H1 (cell line): ENCODE measurements at regions not wholly inside any gene's neighbourhood (a gene's known extent, or its start where the extent isn't known, plus 50 kb on each side); places are given as distances from the start of the nearest gene placed in this dataset.

ENCODE experiments used
- CTCF ChIA-PET: fragments of 300-600 bp; sonication (Branson Sonifier 250); formaldehyde crosslinking; loops from one replicate; lab custom pipeline; 2021; ENCODE audit not compliant: partially characterized antibody; lab: Charles Lee
- POLR2A ChIA-PET: fragments of 300-600 bp; sonication (Branson Sonifier 250); formaldehyde crosslinking; loops from one replicate; lab custom pipeline; 2021; ENCODE audit warnings: inconsistent platforms; ENCODE audit not compliant: partially characterized antibody; lab: Charles Lee
- DNase-seq, 2 experiments: peaks; one replicate each; pipeline versions ENCODE4 v3.0.0 to v3.0.0-alpha.2; 2010 to 2022; ENCODE audit warnings: low spot score in 2 of 2, low read depth in 1 of 2, mixed read lengths in 1 of 2
- FAIRE-seq: peaks from 2 replicates; lab custom pipeline; 2011; peaks lifted over from hg19 to GRCh38; lab: Jason Lieb, UNC
- H2AFZ ChIP-seq: 2 replicates; pipeline ENCODE4 v1.8.1; 2012; ENCODE audit warnings: low read length, inconsistent platforms
- H2AK5ac ChIP-seq: 2 replicates; pipeline ENCODE4 v1.6.1; 2013; ENCODE audit warnings: low read depth, low read length
- H2BK120ac ChIP-seq: replicated peaks from 2 replicates; pipeline ENCODE3; 2013; ENCODE audit warnings: low read depth, low read length, inconsistent platforms
- H2BK12ac ChIP-seq: 2 replicates; pipeline ENCODE4 v1.6.1; 2013; ENCODE audit warnings: low read depth, low read length
- H2BK15ac ChIP-seq: 2 replicates; pipeline ENCODE4 v1.6.1; 2013; ENCODE audit warnings: low read length
- H2BK20ac ChIP-seq: 2 replicates; pipeline ENCODE4 v1.6.1; 2013; ENCODE audit warnings: low read length
- H2BK5ac ChIP-seq: 2 replicates; pipeline ENCODE4 v1.6.1; 2013; ENCODE audit warnings: low read depth, low read length
- H3K14ac ChIP-seq: 2 replicates; pipeline ENCODE4 v1.6.1; 2013; ENCODE audit warnings: inconsistent platforms; ENCODE audit not compliant: insufficient read length
- H3K18ac ChIP-seq: 2 replicates; pipeline ENCODE4 v1.6.1; 2013; ENCODE audit warnings: low read length; ENCODE audit errors: extremely low read depth
- H3K23ac ChIP-seq: 2 replicates; pipeline ENCODE4 v1.6.1; 2013; ENCODE audit warnings: inconsistent platforms; ENCODE audit not compliant: insufficient read length
- H3K23me2 ChIP-seq: 2 replicates; pipeline ENCODE4 v1.6.1; 2013; ENCODE audit warnings: low read depth, low read length
- H3K27ac ChIP-seq: 2 replicates; pipeline ENCODE4 v1.6.1; 2011; ENCODE audit warnings: low read depth, low read length, inconsistent platforms
- H3K27me3 ChIP-seq, 4 experiments: replicated peaks in 1 of 4; 1 replicate in 1 of 4; 2 replicates in 3 of 4; pipeline versions ENCODE4 v1.6.1 to v1.8.1; 2011 to 2013; ENCODE audit warnings: low read length in 3 of 4, mild to moderate bottlenecking in 3 of 4, inconsistent platforms in 2 of 4, mixed read lengths in 2 of 4, moderate library complexity in 1 of 4; ENCODE audit not compliant: control insufficient read depth in 3 of 4, insufficient read depth in 3 of 4; ENCODE audit errors: extremely low read depth in 1 of 4
- H3K36me3 ChIP-seq, 4 experiments: 2 replicates each; pipeline versions ENCODE4 v1.6.1 to v1.8.1; 2011 to 2013; ENCODE audit warnings: mild to moderate bottlenecking in 4 of 4, low read length in 3 of 4, moderate library complexity in 2 of 4, control low read depth in 1 of 4, inconsistent platforms in 1 of 4; ENCODE audit not compliant: insufficient read depth in 4 of 4, control insufficient read depth in 2 of 4
- H3K4ac ChIP-seq: replicated peaks from 2 replicates; pipeline ENCODE3; 2013; ENCODE audit warnings: low read length, low read depth, mixed read lengths, inconsistent platforms; ENCODE audit not compliant: insufficient read length
- H3K4me1 ChIP-seq, 4 experiments: replicated peaks in 1 of 4; 1 replicate in 1 of 4; 2 replicates in 3 of 4; pipeline versions ENCODE4 v1.6.1 to v1.8.1; 2011 to 2013; ENCODE audit warnings: low read length in 3 of 4, inconsistent platforms in 2 of 4, mixed read lengths in 1 of 4; ENCODE audit not compliant: insufficient read depth in 4 of 4, control insufficient read depth in 3 of 4
- H3K4me2 ChIP-seq, 2 experiments: 2 replicates each; pipeline versions ENCODE4 v1.6.1 to v1.8.1; 2011 to 2013; ENCODE audit warnings: low read depth in 2 of 2, low read length in 2 of 2, control low read depth in 1 of 2, inconsistent platforms in 1 of 2, mild to moderate bottlenecking in 1 of 2; ENCODE audit not compliant: insufficient read depth in 1 of 2
- H3K4me3 ChIP-seq, 4 experiments: fragments of 200-600, 300-600 bp in 1 of 4; sonication (generic), shearing (Covaris generic), sonication (Bioruptor Twin) in 1 of 4; 2 replicates each; pipeline versions ENCODE4 v1.5.1 to v1.8.1; 2011 to 2016; ENCODE audit warnings: low read length in 4 of 4, low read depth in 3 of 4, control low read depth in 2 of 4, inconsistent platforms in 2 of 4, mild to moderate bottlenecking in 2 of 4, mixed read lengths in 1 of 4, moderate library complexity in 1 of 4; ENCODE audit not compliant: insufficient read depth in 2 of 4; ENCODE audit errors: extremely low read depth in 1 of 4
- H3K56ac ChIP-seq: replicated peaks from 2 replicates; pipeline ENCODE3; 2013; ENCODE audit warnings: low read depth, mild to moderate bottlenecking, mixed read lengths, low read length, inconsistent platforms; ENCODE audit not compliant: insufficient read length
- H3K79me1 ChIP-seq: 2 replicates; pipeline ENCODE4 v1.6.1; 2013; ENCODE audit warnings: low read depth, low read length, control low read depth
- H3K79me2 ChIP-seq, 2 experiments: 2 replicates each; pipeline versions ENCODE4 v1.6.1 to v1.8.1; 2012 to 2013; ENCODE audit warnings: low read length in 2 of 2, mild to moderate bottlenecking in 2 of 2, inconsistent platforms in 1 of 2; ENCODE audit not compliant: insufficient read depth in 2 of 2, control insufficient read depth in 1 of 2
- H3K9ac ChIP-seq, 4 experiments: replicated peaks in 1 of 4; 1 replicate in 1 of 4; 2 replicates in 3 of 4; pipeline versions ENCODE4 v1.6.1 to v1.8.1; 2011 to 2013; ENCODE audit warnings: low read depth in 3 of 4, low read length in 3 of 4, control low read depth in 2 of 4, mild to moderate bottlenecking in 2 of 4, moderate library complexity in 2 of 4, inconsistent platforms in 1 of 4; ENCODE audit errors: extremely low read depth in 1 of 4
- H3K9me3 ChIP-seq, 2 experiments: 2 replicates each; pipeline versions ENCODE4 v1.6.1 to v1.8.1; 2012 to 2013; ENCODE audit warnings: mild to moderate bottlenecking in 2 of 2, moderate library complexity in 2 of 2, control low read depth in 1 of 2, inconsistent platforms in 1 of 2, low read depth in 1 of 2, low read length in 1 of 2, mixed read lengths in 1 of 2; ENCODE audit not compliant: insufficient read depth in 2 of 2
- H4K20me1 ChIP-seq, 2 experiments: replicated peaks in 1 of 2; 2 replicates each; pipeline versions ENCODE3 to v1.8.1; 2011 to 2013; ENCODE audit warnings: inconsistent platforms in 2 of 2, low read length in 2 of 2, mild to moderate bottlenecking in 1 of 2; ENCODE audit not compliant: insufficient read depth in 2 of 2, control insufficient read depth in 1 of 2
- H4K5ac ChIP-seq: 2 replicates; pipeline ENCODE4 v1.6.1; 2013; ENCODE audit warnings: low read length, low read depth, mixed read lengths, inconsistent platforms; ENCODE audit not compliant: insufficient read length
- H4K8ac ChIP-seq: 2 replicates; pipeline ENCODE4 v1.8.0; 2013; ENCODE audit warnings: mild to moderate bottlenecking, moderate library complexity, low read length, inconsistent platforms; ENCODE audit not compliant: insufficient read depth; ENCODE audit errors: extremely low read depth
- H4K91ac ChIP-seq: replicated peaks from 2 replicates; pipeline ENCODE3; 2013; ENCODE audit warnings: low read length, mixed read lengths, inconsistent platforms; ENCODE audit not compliant: insufficient read length
- BCL11A ChIP-seq, 2 experiments: IDR thresholded peaks; one replicate each; pipeline ENCODE4 v1.6.1; 2011; ENCODE audit warnings: low read depth in 2 of 2, low read length in 2 of 2, mild to moderate bottlenecking in 2 of 2
- CHD2 ChIP-seq: IDR thresholded peaks from 2 replicates; pipeline ENCODE4 v1.6.1; 2012; ENCODE audit warnings: low read length, improper control_type of control experiment
- HDAC2 ChIP-seq, 2 experiments: fragments of 300-600 bp in 1 of 2; sonication (generic) in 1 of 2; IDR thresholded peaks; 2 replicates each; pipeline ENCODE4 v1.6.1; 2011 to 2012; ENCODE audit warnings: low read depth in 2 of 2, low read length in 2 of 2, mild to moderate bottlenecking in 2 of 2, moderate library complexity in 2 of 2, borderline replicate concordance in 1 of 2, inconsistent platforms in 1 of 2
- JUN ChIP-seq: IDR thresholded peaks from 2 replicates; pipeline ENCODE4 v1.6.1; 2011; ENCODE audit warnings: low read depth, mild to moderate bottlenecking, improper control_type of control experiment, low read length
- KDM1A ChIP-seq: fragments of 200-600, 300-600 bp; sonication (generic); IDR thresholded peaks from 2 replicates; pipeline ENCODE4 v1.7.1; 2016; ENCODE audit warnings: mild to moderate bottlenecking, low read length, borderline replicate concordance
- KDM5A ChIP-seq: fragments of 200-600 bp; IDR thresholded peaks from 2 replicates; pipeline ENCODE4 v1.7.1; 2012; ENCODE audit warnings: mild to moderate bottlenecking, low read length, inconsistent platforms, mixed read lengths
- MAFK ChIP-seq: IDR thresholded peaks from 2 replicates; pipeline ENCODE4 v1.6.1; 2012; ENCODE audit warnings: low read depth, mild to moderate bottlenecking, improper control_type of control experiment, low read length
- NANOG ChIP-seq: IDR thresholded peaks from 2 replicates; pipeline ENCODE4 v1.6.1; 2011; ENCODE audit warnings: low read length, low read depth, mild to moderate bottlenecking, inconsistent platforms; ENCODE audit not compliant: insufficient read depth, poor library complexity, severe bottlenecking
- RBBP5 ChIP-seq: IDR thresholded peaks from 2 replicates; pipeline ENCODE4 v1.7.1; 2012; ENCODE audit warnings: low read depth, mild to moderate bottlenecking, inconsistent platforms, low read length, moderate library complexity, borderline replicate concordance
- SIN3A ChIP-seq, 2 experiments: IDR thresholded peaks in 1 of 2; conservative IDR thresholded peaks in 1 of 2; 2 replicates each; pipeline ENCODE4 v1.6.1; 2011 to 2012; ENCODE audit warnings: low read length in 2 of 2, improper control_type of control experiment in 1 of 2, low read depth in 1 of 2, mild to moderate bottlenecking in 1 of 2
- SIX5 ChIP-seq: IDR thresholded peaks from 2 replicates; pipeline ENCODE4 v1.6.1; 2011; ENCODE audit warnings: mild to moderate bottlenecking, low read depth, low read length
- SRF ChIP-seq: IDR thresholded peaks from 2 replicates; pipeline ENCODE4 v1.6.1; 2011; ENCODE audit warnings: mild to moderate bottlenecking, low read depth, low read length, moderate library complexity
- TAF1 ChIP-seq: IDR thresholded peaks from 2 replicates; pipeline ENCODE4 v1.6.1; 2011; ENCODE audit warnings: mild to moderate bottlenecking, low read depth, low read length
- WGBS, 2 experiments: shearing (Covaris generic) in 1 of 2; methylation state at CpG; one replicate each; pipeline versions ENCODE4 v1.1.6 to v1.1.7; 2013 to 2015; ENCODE audit warnings: low lambda C conversion rate in 2 of 2, mixed read lengths in 2 of 2, inconsistent platforms in 1 of 2, low coverage in 1 of 2, missing lambda C conversion rate in 1 of 2; ENCODE audit not compliant: insufficient replicate concordance in 2 of 2, insufficient coverage in 1 of 2, insufficient read length in 1 of 2; ENCODE audit errors: extremely low coverage in 1 of 2, missing lambda C conversion rate in 1 of 2; 5-methylcytosine and 5-hydroxymethylcytosine counted together
- TF ChIP-seq, protein P1 (sequence below): IDR thresholded peaks from 2 replicates; pipeline ENCODE4 v1.6.1; 2012; ENCODE audit warnings: inconsistent platforms

DNA sequence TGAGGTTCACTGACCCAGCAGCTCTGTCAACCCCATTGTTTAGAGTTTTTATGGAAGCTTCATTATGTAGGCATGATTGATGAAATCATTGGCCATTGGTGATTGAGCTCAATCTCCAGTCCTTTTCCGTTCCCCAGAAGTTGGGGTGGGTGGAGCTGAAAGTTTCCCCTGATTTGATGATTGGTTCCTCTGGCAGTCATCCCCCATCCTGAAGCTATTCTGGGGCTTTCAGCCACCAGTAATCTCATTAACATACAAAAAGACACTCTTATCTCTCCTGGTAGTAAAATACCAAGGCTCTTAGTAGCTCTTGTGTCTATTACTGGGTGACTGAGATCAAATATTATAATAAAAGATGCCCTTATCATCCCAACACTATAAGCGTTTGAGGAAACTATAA is 67.1 kb downstream of the TANC2 start:
- H2BK12ac ChIP-seq = no peak overlapping the region
- H3K23me2 ChIP-seq = no peaks in the 10 kb centered on the region
- no peak for DNase-seq
- no peak overlapping the region for H2BK15ac ChIP-seq
- no peak overlapping the region for H3K4ac ChIP-seq
- no peak overlapping the region for H2BK20ac ChIP-seq
- H2AK5ac ChIP-seq = no peak overlapping the region
- no peaks in the 10 kb centered on the region for H3K36me3 ChIP-seq
- H4K20me1 ChIP-seq = no peaks in the 10 kb centered on the region
- H4K5ac ChIP-seq = no peak overlapping the region
- H3K4me1 ChIP-seq = peaks cover 0 to 2% (median 0%) of the 10 kb centered on the region in 4 experiments; a peak in 1 of 7 replicates
- H3K18ac ChIP-seq = no peak overlapping the region
- H3K23ac ChIP-seq = no peak overlapping the region
- no peaks in the 10 kb centered on the region; a peak in 1 of 4 replicates for H3K79me2 ChIP-seq
- WGBS, 2 experiments = 88% methylated on average over 2 of the region's 2 CpGs; no CpG with 5 or more reads in 1 of the 2 experiments
- H3K27ac ChIP-seq = no peak overlapping the region
- FAIRE-seq = peak; percentile 7
- H4K8ac ChIP-seq = no peak overlapping the region
- H4K91ac ChIP-seq = no peak overlapping the region
- H3K4me2 ChIP-seq = 0 out of 4 replicates have a peak overlapping the region, but pooled peaks of 1 of the 2 experiments have one; percentile 2
- POLR2A ChIA-PET = no interaction called here
- H2BK5ac ChIP-seq = no peak overlapping the region
- H3K56ac ChIP-seq = no peak overlapping the region
- no peaks in the 10 kb centered on the region for H3K27me3 ChIP-seq
- H3K9ac ChIP-seq = no peak overlapping the region
- H3K79me1 ChIP-seq = no peaks in the 10 kb centered on the region
- no peak overlapping the region for H2BK120ac ChIP-seq
- CTCF ChIA-PET = interaction anchor here (0.9 to 2.7 kb wide), 2 partner anchors 37 to 46 kb away, joined by 3 to 10 read pairs; no protein-coding TSS in a partner anchor
- no peak overlapping the region for H3K4me3 ChIP-seq
- H3K14ac ChIP-seq = no peak overlapping the region
- no peaks in the 10 kb centered on the region for H3K9me3 ChIP-seq
- no peak overlapping the region for H2AFZ ChIP-seq
- TF ChIP-seq MAFK = no peak
- TF ChIP-seq RBBP5 = no peak
- no peak for TF ChIP-seq KDM1A
- no peak for TF ChIP-seq SIN3A (conservative IDR thresholded peaks at IDR 0.05 in 1 of 2, IDR thresholded peaks at IDR 0.05 in 1 of 2; ENCODE audit: low read depth in 1 of 2, low read length in 2 of 2)
- TF ChIP-seq TAF1 = no peak
- TF ChIP-seq SRF = no peak
- no peak for TF ChIP-seq SIX5
- no peak for TF ChIP-seq BCL11A (IDR thresholded peaks at IDR 0.05; ENCODE audit: low read depth in 2 of 2, low read length in 2 of 2)
- no peak for TF ChIP-seq JUN
- no peak for TF ChIP-seq KDM5A
- no peak for TF ChIP-seq HDAC2 (IDR thresholded peaks at IDR 0.05; ENCODE audit: borderline replicate concordance in 1 of 2, low read depth in 2 of 2, low read length in 2 of 2)
- TF ChIP-seq, protein P1, sequence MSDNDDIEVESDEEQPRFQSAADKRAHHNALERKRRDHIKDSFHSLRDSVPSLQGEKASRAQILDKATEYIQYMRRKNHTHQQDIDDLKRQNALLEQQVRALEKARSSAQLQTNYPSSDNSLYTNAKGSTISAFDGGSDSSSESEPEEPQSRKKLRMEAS = no peak
- no peak for TF ChIP-seq NANOG
- no peak for TF ChIP-seq CHD2
